ENCODE measurements at regions not wholly inside any gene's neighbourhood (a gene's known extent, or its start where the extent isn't known, plus 50 kb on each side); places are given as distances from the start of the nearest gene placed in this dataset.
"Not testable (repeated sequence)": the region's sequence is repeated elsewhere in the genome, so short reads cannot be mapped to it uniquely, and the experiment has no call there.

GRCh38 chr3:135412475-135412874 lies 553.1 kb upstream of the PPP2R3A start:
- DNase-seq: no peak

DNA sequence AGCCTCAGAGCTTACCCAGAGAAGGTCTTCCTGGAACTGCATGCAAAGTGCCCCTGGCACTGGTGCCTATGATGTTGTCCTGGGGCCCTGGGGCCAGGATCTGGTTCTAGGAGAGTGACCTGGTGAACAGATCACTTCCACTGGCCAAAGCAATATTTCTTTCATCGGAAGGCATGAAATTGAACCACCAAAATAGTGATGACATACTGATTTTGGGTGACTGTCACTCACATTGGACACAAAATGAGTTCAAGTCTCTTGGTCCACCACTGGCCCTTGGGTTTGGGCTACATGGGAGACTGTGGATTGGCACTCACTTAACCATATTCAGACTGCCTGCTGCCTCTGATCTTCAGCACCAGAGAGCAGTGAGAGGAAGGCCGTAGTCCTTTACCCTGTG lies 549.3 kb upstream of the PPP2R3A start:
- no peak for DNase-seq

- DNase-seq: no peak
Measured at GRCh38 chr3:135419155-135419554, 546.4 kb upstream of the PPP2R3A start.

- DNase-seq: no peak
Measured at GRCh38 chr3:135426508-135426907, 539.0 kb upstream of the PPP2R3A start.

- no peak for DNase-seq
Measured at GRCh38 chr3:135432402-135432801, 533.1 kb upstream of the PPP2R3A start.

DNA sequence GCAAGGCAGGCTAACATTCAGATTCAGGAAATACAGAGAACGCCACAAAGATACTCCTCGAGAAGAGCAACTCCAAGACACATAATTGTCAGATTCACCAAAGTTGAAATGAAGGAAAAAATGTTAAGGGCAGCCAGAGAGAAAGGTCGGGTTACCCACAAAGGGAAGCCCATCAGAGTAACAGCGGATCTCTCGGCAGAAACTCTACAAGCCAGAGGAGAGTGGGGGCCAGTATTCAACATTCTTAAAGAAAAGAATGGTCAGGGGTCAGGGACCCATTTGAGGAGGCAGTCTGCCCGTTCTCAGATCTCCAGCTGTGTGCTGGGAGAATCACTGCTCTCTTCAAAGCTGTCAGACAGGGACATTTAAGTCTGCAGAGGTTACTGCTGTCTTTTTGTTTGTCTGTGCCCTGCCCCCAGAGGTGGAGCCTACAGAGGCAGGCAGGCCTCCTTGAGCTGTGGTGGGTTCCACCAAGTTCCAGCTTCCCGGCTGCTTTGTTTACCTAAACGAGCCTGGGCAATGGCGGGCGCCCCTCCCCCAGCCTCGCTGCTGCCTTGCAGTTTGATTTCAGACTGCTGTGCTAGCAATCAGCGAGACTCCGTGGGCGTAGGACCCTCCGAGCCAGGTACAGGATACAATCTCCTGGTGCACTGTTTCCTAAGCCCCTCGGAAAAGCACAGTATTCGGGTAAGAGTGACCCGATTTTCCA lies 526.5 kb upstream of the PPP2R3A start:
- DNase-seq: not testable (repeated sequence)

GRCh38 chr3:135439632-135440031 lies 525.9 kb upstream of the PPP2R3A start:
- not testable (repeated sequence) for DNase-seq

DNA sequence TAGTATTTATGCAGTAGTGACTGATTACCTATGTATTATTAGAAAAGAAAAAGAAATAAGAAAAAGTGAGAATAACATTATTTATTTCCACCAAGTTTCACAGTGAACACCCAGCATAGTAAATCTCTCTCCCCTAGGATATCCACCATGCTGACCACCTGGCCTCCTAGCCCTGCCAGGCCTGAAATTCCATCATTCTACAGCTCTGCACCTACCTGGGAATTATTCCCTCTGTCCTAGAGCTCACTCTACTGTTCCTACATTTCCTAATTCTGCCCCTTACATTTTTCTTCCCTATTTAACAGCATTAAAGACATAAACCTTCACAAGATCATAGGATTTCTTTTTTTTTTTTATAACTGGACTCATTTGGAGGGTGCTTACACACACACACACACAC lies 525.3 kb upstream of the PPP2R3A start:
- no peak for DNase-seq

DNA sequence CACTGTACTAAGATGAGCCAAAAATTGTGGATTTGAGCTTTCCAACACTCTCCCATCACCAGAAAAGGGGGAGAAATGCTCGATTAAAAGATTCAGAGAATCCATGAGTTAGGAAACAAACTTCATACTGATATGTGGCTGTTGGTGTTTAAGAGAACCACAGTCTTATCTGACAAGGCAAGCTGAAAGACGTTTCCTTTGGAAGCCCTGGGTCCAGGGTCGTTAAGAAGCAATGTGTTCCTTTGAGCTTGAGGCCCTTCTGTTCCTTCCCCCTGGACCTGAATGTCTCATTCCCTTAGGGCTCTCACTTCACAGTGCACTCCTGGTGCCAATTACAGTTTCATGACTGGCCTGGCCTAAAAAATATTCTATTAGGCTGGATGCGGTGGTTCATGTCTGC lies 524.8 kb upstream of the PPP2R3A start:
- DNase-seq: no peak

- no peak for DNase-seq
Measured at GRCh38 chr3:135444058-135444457, 521.5 kb upstream of the PPP2R3A start.

- DNase-seq: no peak
Measured at GRCh38 chr3:135447483-135447882, 518.0 kb upstream of the PPP2R3A start.

DNA sequence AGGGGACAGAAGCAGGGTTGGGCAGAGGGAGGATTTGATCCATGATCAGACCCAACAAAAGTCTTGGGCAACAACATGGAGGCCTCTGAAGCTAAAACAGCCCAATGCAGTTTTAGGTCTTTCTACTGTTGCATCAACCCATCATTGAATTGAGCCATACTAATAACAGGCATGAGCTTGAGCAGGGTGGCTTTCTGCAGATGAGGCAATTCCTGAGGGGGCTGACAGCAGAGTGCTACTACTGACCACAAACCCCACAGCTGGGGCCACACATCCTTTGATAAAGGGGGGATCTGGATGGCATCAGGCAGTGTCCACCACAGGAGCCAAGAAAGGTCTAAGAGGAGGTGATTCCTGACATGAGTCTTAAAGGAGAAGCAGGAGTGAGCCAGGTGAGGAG lies 517.0 kb upstream of the PPP2R3A start:
- no peak for DNase-seq

GRCh38 chr3:135449046-135449445 lies 516.5 kb upstream of the PPP2R3A start:
- no peak for DNase-seq

DNA sequence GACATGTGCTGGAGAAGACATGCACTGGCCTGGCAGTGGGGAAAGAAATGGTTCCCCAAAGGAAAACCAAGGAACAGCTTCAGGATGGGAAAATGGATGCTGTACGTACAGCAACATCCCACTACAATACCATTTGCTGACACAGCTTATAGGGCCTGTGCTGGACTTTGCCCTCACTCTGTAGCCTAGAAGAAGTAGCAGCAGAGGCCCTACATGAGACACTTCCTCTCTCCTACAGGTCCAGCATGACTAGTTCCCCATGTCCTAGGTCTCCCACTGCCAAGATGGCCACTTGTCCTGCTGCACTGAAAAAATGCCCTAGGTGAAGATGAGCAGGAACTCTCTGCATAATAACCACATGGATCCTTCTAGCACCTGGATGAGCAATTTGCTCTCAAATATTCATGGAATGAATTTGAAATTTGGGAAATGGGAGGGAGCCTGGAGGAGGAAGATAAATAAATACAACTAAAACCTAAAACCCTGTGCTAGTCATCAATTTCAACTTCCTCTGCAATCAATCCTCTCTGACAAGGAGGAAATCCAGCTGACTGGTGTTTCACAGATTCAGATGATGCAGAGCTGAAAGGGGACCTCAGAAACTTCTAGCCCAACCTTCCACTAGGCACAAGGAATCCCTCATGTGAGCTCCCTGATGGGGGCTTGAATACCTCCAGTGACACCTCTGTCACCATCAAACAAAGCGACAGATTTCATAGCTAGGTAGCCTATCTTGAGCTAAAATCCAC lies 514.3 kb upstream of the PPP2R3A start:
- DNase-seq: peak in 1 of 3 donors; percentile 6

DNA sequence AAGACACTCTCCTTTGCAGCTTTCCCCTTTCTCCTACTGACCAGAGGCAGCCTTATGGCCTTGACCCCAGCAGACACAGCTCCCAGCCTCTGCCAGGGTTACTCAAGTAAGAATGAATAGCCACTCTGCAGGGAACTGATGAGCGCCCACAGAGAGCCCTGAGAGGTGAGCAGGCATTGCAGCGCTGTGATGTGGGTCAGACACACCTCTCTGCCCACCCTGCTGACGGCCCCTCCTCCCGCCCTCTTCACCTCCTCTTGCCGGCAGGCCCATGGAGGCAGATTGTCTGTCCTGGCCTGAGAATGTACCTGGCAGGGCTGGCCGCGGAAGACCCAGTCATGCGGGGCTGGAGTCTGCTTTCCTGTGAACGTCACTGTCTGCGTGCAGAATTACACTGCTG lies 512.6 kb upstream of the PPP2R3A start:
- no peak for DNase-seq

DNA sequence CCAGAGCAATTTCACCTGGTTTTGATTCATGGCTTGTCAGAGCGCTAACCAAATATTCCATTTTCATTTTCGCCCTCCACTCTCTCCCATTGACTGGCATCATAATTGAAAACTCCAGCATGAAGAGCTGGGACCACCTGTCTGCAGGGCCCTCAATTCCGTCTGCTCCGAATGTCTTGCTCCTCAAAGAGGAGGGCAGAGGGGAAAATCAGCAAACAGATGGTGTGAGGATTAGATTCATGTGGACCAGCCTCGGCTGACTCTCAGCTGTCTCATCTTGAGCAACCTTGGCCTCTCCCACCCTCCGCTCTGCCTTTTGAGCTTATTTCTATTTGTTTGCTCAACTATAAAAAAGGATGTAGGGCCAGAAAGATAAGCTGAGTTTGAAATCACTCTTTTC lies 512.2 kb upstream of the PPP2R3A start:
- no peak for DNase-seq

DNA sequence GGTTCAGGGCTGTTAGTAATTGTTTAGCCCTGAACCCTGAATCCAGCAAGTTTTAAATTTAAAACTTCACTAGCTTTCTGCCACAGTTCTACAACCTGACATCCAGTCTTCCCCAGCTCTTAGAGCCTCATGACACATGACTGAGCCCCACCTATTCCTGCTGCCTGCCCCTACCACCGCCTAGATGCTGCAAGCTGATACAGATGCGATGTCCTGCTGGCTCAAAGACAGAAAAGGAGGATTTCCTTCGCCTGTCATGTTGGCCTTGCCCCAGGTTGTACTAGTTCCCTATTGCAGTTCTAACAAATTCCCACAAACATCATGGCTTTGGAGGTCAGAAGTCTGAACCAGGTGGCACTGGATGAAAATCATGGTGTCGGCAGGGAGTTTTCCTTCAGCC lies 510.6 kb upstream of the PPP2R3A start:
- no peak for DNase-seq

GRCh38 chr3:135456108-135456790 lies 509.3 kb upstream of the PPP2R3A start:
- no peak for DNase-seq

- no peak for DNase-seq
Measured at GRCh38 chr3:135458541-135459322, 506.8 kb upstream of the PPP2R3A start.

DNA sequence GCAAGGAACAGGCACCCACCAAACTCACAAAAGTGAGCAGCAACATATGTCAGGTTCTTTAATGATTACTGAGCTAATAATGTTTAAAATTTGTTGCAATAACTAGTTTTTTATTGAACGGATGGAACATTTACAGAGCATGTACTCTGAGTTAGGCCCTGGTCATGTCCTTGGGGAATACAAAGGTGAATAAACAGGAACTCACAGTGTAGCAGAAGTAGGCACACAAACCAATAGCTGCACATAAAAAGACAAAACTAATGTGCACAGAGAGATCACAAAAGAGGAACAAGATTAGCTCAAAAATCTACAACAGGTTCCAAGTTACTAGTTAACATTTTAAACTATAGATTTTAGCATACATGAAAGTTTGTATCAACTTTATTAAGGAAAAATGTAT lies 505.3 kb upstream of the PPP2R3A start:
- no peak for DNase-seq

DNA sequence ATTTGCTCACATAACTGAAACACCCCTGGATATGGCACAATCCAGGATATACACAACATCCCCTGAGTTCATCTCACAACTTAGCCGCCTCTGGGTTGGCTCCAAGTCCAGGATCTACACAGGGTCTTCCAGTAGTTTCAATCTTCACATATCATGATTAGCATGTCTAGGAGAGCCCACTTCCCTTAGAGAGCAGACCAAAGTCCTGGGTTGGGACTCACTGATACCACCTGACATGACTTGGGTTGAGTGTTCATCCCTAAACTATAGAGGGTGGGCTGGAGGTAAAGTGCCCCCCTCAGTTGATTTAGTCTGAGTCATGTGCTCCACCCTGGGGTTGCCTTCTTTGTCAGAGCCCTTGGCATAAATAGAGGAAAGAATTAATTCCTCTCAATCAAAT lies 493.6 kb upstream of the PPP2R3A start:
- DNase-seq: no peak

- no peak for DNase-seq
Measured at GRCh38 chr3:135473449-135473848, 492.1 kb upstream of the PPP2R3A start.

GRCh38 chr3:135487261-135487660 lies 478.3 kb upstream of the PPP2R3A start:
- DNase-seq: no peak
